ENCODE measurements at regions not wholly inside any gene's neighbourhood (a gene's known extent, or its start where the extent isn't known, plus 50 kb on each side); places are given as distances from the start of the nearest gene placed in this dataset.

GRCh38 chr5:104736073-104736472 lies 1173.5 kb upstream of the NUDT12 start:
- DNase-seq (ENCODE audit: low read depth), result no peak
- H3K4me3 ChIP-seq (ENCODE audit: low read depth, low read length), result no peak overlapping the region
- TF ChIP-seq CTCF (conservative IDR thresholded peaks at IDR 0.05; ENCODE audit: low read depth, low read length), result no peak

DNA sequence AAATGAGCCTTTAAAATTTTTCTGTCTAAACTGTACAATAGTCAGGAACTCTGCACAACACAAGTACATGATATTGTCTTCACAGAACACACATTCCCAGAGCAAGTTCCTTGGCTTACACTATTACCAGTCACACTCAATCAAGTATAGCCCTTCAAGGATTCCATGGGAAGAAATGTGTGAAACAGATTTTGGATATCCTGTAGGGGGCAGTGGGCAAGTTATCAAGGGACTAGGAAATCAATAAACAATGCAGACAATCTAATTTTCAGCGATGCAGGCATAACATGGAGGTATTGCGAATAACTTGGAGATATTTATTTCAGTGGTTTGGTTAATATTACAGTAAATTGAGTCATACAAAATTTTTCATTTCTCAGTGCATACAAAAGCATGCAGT lies 1171.5 kb upstream of the NUDT12 start:
- no peak overlapping the region for H3K4me3 ChIP-seq (ENCODE audit: low read depth, low read length)
- no peak for DNase-seq (ENCODE audit: low read depth)
- TF ChIP-seq CTCF (conservative IDR thresholded peaks at IDR 0.05; ENCODE audit: low read depth, low read length), result no peak

GRCh38 chr5:104733063-104733669 lies 1170.6 kb upstream of the NUDT12 start:
- H3K4me3 ChIP-seq (ENCODE audit: low read depth, low read length), result no peak overlapping the region
- DNase-seq (ENCODE audit: low read depth), result no peak
- no peak for TF ChIP-seq CTCF (conservative IDR thresholded peaks at IDR 0.05; ENCODE audit: low read depth, low read length)

DNA sequence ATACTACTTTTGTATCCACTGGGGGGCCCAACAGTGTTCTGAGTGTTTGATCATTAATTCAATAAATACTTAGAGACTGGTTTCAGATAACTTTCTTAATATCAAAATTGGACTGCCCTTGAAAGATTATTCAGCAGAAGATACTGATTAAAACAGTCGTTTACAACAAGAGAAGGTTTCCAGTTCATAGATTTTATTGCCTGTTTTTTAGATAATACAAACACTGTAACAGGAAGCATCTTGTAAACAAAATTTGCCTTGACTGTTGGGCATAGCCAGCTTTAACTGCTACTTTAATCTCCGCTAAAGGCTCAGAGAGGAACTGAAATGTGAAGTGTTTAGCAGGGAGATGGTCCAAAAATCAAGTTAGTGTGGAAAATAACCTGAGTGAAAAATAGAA lies 1168.7 kb upstream of the NUDT12 start:
- DNase-seq (ENCODE audit: low read depth), result no peak
- H3K4me3 ChIP-seq (ENCODE audit: low read depth, low read length), result no peak overlapping the region
- TF ChIP-seq CTCF (conservative IDR thresholded peaks at IDR 0.05; ENCODE audit: low read depth, low read length), result no peak

GRCh38 chr5:104708027-104708426 lies 1145.4 kb upstream of the NUDT12 start:
- no peak overlapping the region for H3K4me3 ChIP-seq (ENCODE audit: low read depth, low read length)
- no peak for DNase-seq (ENCODE audit: low read depth)
- TF ChIP-seq CTCF (conservative IDR thresholded peaks at IDR 0.05; ENCODE audit: low read depth, low read length), result no peak

GRCh38 chr5:104706600-104706999 lies 1144.0 kb upstream of the NUDT12 start:
- no peak overlapping the region for H3K4me3 ChIP-seq (ENCODE audit: low read depth, low read length)
- DNase-seq (ENCODE audit: low read depth), result no peak
- TF ChIP-seq CTCF (conservative IDR thresholded peaks at IDR 0.05; ENCODE audit: low read depth, low read length), result no peak

DNA sequence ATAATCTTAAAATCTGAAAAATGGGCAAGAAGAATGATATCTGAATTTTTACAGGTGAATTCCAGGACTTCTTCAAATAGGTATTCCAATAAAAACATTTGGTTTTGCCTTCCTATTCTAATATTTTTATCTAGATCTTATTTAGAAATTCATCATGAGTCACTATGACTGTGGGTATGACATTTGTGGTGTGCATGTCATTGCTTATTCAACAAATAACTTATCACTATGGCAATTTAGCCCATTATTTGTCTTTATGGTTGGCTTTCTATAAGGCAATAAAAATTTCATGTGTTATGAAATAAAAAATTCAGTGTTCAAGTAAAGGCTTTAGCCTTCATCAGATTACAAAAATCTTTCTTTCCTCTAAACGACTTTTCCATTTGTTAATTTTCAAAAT lies 1139.6 kb upstream of the NUDT12 start:
- DNase-seq (ENCODE audit: low read depth), result no peak
- no peak for TF ChIP-seq CTCF (conservative IDR thresholded peaks at IDR 0.05; ENCODE audit: low read depth, low read length)
- H3K4me3 ChIP-seq (ENCODE audit: low read depth, low read length), result no peak overlapping the region

Data from choroid plexus epithelial cell (primary cell).